Pancreas (tissue), 10 donors: ENCODE measurements at regions not wholly inside any gene's neighbourhood (a gene's known extent, or its start where the extent isn't known, plus 50 kb on each side); places are given as distances from the start of the nearest gene placed in this dataset.
A peak's percentile ranks its signal among the peaks of the same experiment; 100 is the strongest.

ENCODE experiments used
- ATAC-seq, 4 donors: fragments of 200-7000 bp; cut with Tn5 transposase; one replicate each; pipeline versions ENCODE4 v1.8.0 to v1.9.1; 2020; ENCODE audit warnings: mild to moderate bottlenecking in 4 of 4, moderate library complexity in 4 of 4
- DNase-seq, 6 donors: peaks; one replicate each; pipeline ENCODE4 v3.0.0-alpha.2; 2020
- FAIRE-seq: peaks from 2 replicates; lab custom pipeline; 2012; peaks lifted over from hg19 to GRCh38; lab: Jason Lieb, UNC
- H3K27ac ChIP-seq, 4 donors: fragments of 200-600 bp; sonication (generic); 1 replicate in 3 of 4; 2 replicates in 1 of 4; pipeline versions ENCODE4 v1.5.0 to v1.8.0; 2020
- H3K27me3 ChIP-seq, 4 donors: fragments of 200-600 bp; one replicate each; pipeline ENCODE4 v1.8.0; 2021
- H3K36me3 ChIP-seq, 3 donors: fragments of 200-600 bp; sonication (generic) in 1 of 3; one replicate each; pipeline versions ENCODE4 v1.5.0 to v1.8.0; 2020 to 2021
- H3K4me1 ChIP-seq, 3 donors: fragments of 200-600 bp; one replicate each; pipeline ENCODE4 v1.8.0; 2021
- H3K4me3 ChIP-seq, 4 donors: fragments of 200-600 bp; sonication (generic) in 2 of 4; one replicate each; pipeline versions ENCODE4 v1.5.0 to v1.8.0; 2020 to 2021
- H3K9me3 ChIP-seq, 4 donors: fragments of 200-600 bp; one replicate each; pipeline ENCODE4 v1.8.0; 2021
- whole genome bisulfite sequencing, 2 donors: extraction: QIAGEN DNeasy Blood & Tissue Kit; methylation state at CpG; one replicate each; pipeline ENCODE4 v1.1.7; 2013; 5-methylcytosine and 5-hydroxymethylcytosine counted together
- intact Hi-C, 3 donors: fragments of 100-400 bp; cut with DNase I; formaldehyde crosslinking; loops; one replicate each; pipeline versions ENCODE4 v1.11.1 to v1.14.2; 2022
- TF ChIP-seq, protein P1 (sequence below), 4 donors: fragments of 200-600 bp; sonication (generic) in 3 of 4; IDR thresholded peaks; one replicate each; pipeline versions ENCODE4 v1.5.0 to v1.8.0; 2021; ENCODE audit warnings: antibody characterized with exemption in 4 of 4
- donor health status: healthy with polysubstance abuse.
- donor health status: DM: no; HTN: no; CAD: no; lungs with moderate emphysema.
- donor health status: DM: no; HTN: no; CAD: no.
- donor health status: control.
- donor health status: control.
- donor health status: Bipolar disorder and iron deficiency.
- donor health status: DM: yes; HTN: yes; CAD: no.
- donor health status: DM: no; HTN: no; CAD: no.
- donor health status: DM: no; HTN: no; CAD: no.
- donor health status: DM: yes; HTN: yes; CAD: no.

DNA sequence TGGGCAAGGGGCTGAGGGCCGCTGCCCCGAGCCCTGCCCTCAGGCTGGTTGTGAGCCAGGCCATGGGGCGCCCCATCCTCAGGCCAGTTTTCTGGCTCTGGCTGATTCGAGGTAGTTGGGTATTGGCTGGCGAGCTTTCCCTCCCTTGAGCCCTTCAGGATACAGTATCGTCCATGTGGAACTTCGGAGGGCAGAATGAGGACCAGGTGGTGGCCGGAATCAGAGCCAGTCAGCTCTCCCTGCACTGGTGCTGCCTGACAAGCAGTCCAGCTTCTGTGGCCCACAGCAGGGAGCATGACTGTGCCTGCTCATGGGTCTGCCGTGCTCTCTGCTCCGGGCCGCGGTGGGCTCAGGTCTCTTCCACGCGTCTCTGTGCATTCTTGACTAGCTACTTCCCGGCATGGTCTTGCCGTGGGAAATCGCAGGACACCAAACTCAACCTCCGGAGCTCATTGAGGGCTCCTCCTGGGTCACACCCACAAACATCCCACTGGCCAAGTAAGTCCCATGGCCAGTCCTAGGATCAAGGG, 1289.3 kb downstream of the BRD1 start:
- TF ChIP-seq, protein P1, sequence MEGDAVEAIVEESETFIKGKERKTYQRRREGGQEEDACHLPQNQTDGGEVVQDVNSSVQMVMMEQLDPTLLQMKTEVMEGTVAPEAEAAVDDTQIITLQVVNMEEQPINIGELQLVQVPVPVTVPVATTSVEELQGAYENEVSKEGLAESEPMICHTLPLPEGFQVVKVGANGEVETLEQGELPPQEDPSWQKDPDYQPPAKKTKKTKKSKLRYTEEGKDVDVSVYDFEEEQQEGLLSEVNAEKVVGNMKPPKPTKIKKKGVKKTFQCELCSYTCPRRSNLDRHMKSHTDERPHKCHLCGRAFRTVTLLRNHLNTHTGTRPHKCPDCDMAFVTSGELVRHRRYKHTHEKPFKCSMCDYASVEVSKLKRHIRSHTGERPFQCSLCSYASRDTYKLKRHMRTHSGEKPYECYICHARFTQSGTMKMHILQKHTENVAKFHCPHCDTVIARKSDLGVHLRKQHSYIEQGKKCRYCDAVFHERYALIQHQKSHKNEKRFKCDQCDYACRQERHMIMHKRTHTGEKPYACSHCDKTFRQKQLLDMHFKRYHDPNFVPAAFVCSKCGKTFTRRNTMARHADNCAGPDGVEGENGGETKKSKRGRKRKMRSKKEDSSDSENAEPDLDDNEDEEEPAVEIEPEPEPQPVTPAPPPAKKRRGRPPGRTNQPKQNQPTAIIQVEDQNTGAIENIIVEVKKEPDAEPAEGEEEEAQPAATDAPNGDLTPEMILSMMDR (IDR thresholded peaks at IDR 0.05), result no peak
- intact Hi-C loops, result no loop called here
- Histone ChIP-seq H3K4me1 (no peaks in the 10 kb centered on the region), H3K36me3 (no peaks in the 10 kb centered on the region), H3K27me3 (no peaks in the 10 kb centered on the region), H3K27ac (peak overlapping the region in 2 of 4 donors; percentile 75 to 88), H3K4me3 (no peak overlapping the region), H3K9me3 (no peaks in the 10 kb centered on the region)
- FAIRE-seq (no peak), ATAC-seq (no peak), DNase-seq (no peak)
- 63 to 70% methylated on average over 18 of the region's 18 CpGs for WGBS, 2 donors

DNA sequence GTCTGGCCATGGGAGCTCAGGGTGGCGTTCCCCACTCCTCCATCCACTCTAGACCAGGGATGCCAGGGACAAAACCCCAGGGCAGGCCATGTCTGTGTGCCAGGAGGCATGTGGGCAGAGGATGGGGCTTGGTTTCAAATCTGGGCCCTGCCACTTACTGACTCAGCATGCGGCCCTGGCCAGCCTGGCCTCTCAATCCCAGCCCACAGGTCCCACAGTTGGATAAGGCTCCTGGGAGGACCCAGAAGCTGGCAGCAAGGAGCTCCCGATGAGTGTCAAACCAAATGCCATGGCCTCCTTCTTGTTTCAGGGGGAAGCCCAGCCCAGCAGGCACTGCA, 1290.4 kb downstream of the BRD1 start:
- no peak overlapping the region for H3K4me3 ChIP-seq
- FAIRE-seq (no peak), DNase-seq (no peak), ATAC-seq (peak in 1 of 4 donors; percentile 13)
- WGBS, 2 donors, result 36 to 65% methylated on average over 3 of the region's 3 CpGs
- intact Hi-C loops, result no loop called here
- H3K27ac ChIP-seq, result peak overlapping the region; percentile 73 to 88 (median 78)
- no peaks in the 10 kb centered on the region for H3K36me3 ChIP-seq
- TF ChIP-seq, protein P1 (IDR thresholded peaks at IDR 0.05), result no peak
- H3K27me3 ChIP-seq, result no peaks in the 10 kb centered on the region
- H3K9me3 ChIP-seq, result no peaks in the 10 kb centered on the region
- H3K4me1 ChIP-seq, result no peaks in the 10 kb centered on the region

DNA sequence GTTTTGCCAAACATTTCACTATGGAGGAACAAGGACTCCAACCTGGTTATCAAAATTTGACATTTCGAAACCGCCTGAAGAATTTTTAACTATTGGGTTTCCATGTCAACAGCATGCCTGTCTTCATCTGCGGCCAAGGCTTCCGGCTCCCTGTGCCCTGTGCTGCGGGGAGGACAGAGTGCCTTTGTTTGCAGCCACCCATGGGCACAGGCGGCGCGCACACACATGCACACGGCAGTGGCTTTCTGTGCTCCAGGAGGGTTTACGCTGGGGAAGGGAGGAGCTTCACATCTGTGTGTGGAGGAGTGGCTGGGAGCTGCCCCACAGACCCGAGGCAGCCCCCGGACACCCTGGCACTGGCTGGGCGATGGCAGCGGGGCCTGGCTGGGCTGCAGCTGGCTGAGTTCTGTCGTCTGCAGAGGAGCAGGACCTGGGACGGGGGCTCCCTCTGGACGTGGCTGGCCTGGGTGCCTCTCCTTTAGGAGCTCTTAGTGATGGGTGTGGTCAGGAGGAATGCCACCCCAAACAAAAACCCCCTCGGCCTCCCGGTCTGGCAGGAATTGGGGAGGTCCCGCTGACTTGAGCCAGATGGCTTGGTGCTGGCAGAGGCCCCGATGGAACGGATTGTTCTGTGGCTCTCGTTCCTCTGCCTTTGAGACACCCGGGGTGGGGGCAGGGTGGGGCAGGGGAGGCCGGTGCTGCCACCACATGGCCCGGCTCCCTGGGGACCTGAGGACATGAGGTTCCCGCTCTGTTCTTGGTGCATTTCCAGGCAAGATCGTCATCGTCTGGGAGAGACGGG, 1290.9 kb downstream of the BRD1 start:
- peak; percentile 77 to 86 (median 84) for ATAC-seq
- DNase-seq, result peak in 4 of 6 donors; percentile 26 to 70 (median 68)

DNA sequence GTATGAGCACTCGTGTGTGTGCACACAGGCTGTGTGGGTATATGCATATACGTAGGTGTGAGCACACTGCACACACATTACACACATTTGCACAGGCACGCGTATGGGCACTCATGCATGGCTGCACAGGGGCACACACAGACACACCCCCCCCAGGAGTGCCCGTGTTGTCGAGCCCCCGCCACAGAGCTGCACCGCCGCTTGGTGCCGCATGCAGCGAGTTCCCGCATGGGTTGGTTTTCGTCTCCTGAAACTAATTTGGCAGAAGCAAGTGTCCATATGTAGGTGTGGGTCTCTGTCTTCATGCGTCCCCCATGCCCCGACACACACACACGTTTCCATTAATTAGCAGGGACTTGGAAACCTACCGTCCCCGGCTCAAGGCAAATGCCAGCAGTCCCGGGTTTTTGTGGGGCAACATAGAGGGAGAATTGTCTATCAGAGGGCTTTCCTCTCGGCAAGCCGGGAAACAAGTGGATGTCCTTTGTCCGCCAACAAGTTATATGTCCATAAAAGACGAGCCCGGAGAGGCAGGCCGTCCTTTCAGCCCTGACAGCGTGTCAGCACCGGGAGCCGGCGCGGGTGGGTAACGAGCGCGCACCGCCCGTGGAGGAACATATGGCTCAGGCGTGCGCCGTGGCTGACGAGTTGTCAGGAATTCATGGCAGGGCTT, 1291.7 kb downstream of the BRD1 start:
- intact Hi-C loops, result no loop called here
- Histone ChIP-seq H3K27me3 (no peaks in the 10 kb centered on the region), H3K27ac (peak overlapping the region in 3 of 4 donors; percentile 73 to 88 (median 82)), H3K36me3 (no peaks in the 10 kb centered on the region), H3K4me3 (no peak overlapping the region), H3K9me3 (no peaks in the 10 kb centered on the region), H3K4me1 (no peaks in the 10 kb centered on the region)
- TF ChIP-seq, protein P1 (IDR thresholded peaks at IDR 0.05), result no peak
- FAIRE-seq (no peak), DNase-seq (peak in 1 of 6 donors; percentile 22), ATAC-seq (no peak)
- 36 to 44% methylated on average over 39 of the region's 39 CpGs for WGBS, 2 donors

More for the DNA sequence above, 1290.9 kb downstream of the BRD1 start:
- Histone ChIP-seq H3K27ac (peak overlapping the region; percentile 73 to 88 (median 78)), H3K27me3 (no peaks in the 10 kb centered on the region), H3K4me1 (no peaks in the 10 kb centered on the region), H3K4me3 (peak overlapping the region in 1 of 4 donors; percentile 12), H3K36me3 (no peaks in the 10 kb centered on the region), H3K9me3 (no peaks in the 10 kb centered on the region)
- no peak for FAIRE-seq
- intact Hi-C loops, result no loop called here
- 18 to 19% methylated on average over 28 to 30 of the region's 30 CpGs for WGBS, 2 donors
- TF ChIP-seq, protein P1 (IDR thresholded peaks at IDR 0.05), result no peak
